GM23248 (cell line): ENCODE measurements at regions not wholly inside any gene's neighbourhood (a gene's known extent, or its start where the extent isn't known, plus 50 kb on each side); places are given as distances from the start of the nearest gene placed in this dataset.
"Not testable (repeated sequence)": the region's sequence is repeated elsewhere in the genome, so short reads cannot be mapped to it uniquely, and the experiment has no call there.

Source experiments
- DNase-seq: peaks from one replicate; pipeline ENCODE4 v3.0.0-alpha.2; 2015
- H2AFZ ChIP-seq: fragments of 200-600 bp; sonication (generic); 2 replicates; pipeline ENCODE4 v1.6.1; 2016; ENCODE audit warnings: antibody characterized with exemption
- H3F3A ChIP-seq: fragments of 200-600 bp; sonication (generic); 2 replicates; pipeline ENCODE4 v1.6.1; 2016; ENCODE audit warnings: mild to moderate bottlenecking, antibody characterized with exemption, mixed run types; ENCODE audit not compliant: insufficient read depth
- H3K27ac ChIP-seq: fragments of 200-600 bp; sonication (generic); 2 replicates; pipeline ENCODE4 v1.5.1; 2016; ENCODE audit warnings: mild to moderate bottlenecking
- H3K27me3 ChIP-seq: fragments of 200-600 bp; sonication (generic); replicated peaks from 2 replicates; pipeline ENCODE4 v1.6.1; 2016; ENCODE audit warnings: mild to moderate bottlenecking; ENCODE audit not compliant: insufficient read depth
- H3K36me3 ChIP-seq: fragments of 200-600 bp; sonication (generic); 2 replicates; pipeline ENCODE4 v1.6.1; 2016; ENCODE audit warnings: low read depth, mild to moderate bottlenecking
- H3K4me1 ChIP-seq: fragments of 200-600 bp; sonication (generic); 2 replicates; pipeline ENCODE4 v1.6.1; 2016; ENCODE audit warnings: mild to moderate bottlenecking; ENCODE audit not compliant: insufficient read depth
- H3K4me2 ChIP-seq: fragments of 200-600 bp; sonication (generic); one replicate; pipeline ENCODE4 v1.6.1; 2016; ENCODE audit warnings: mild to moderate bottlenecking; ENCODE audit not compliant: unreplicated experiment
- H3K4me3 ChIP-seq: fragments of 200-600 bp; sonication (generic); 2 replicates; pipeline ENCODE4 v1.5.1; 2016; ENCODE audit warnings: mild to moderate bottlenecking
- H3K79me2 ChIP-seq: fragments of 200-600 bp; sonication (generic); 2 replicates; pipeline ENCODE4 v1.6.1; 2016; ENCODE audit warnings: mild to moderate bottlenecking; ENCODE audit not compliant: insufficient read depth
- H3K9ac ChIP-seq: fragments of 200-600 bp; sonication (generic); 2 replicates; pipeline ENCODE4 v1.6.1; 2016; ENCODE audit warnings: mild to moderate bottlenecking
- H3K9me2 ChIP-seq: fragments of 200-600 bp; sonication (generic); 2 replicates; pipeline ENCODE4 v1.6.1; 2016; ENCODE audit warnings: mixed run types, mild to moderate bottlenecking, moderate library complexity; ENCODE audit not compliant: insufficient read depth
- H3K9me3 ChIP-seq: fragments of 200-600 bp; sonication (generic); one replicate; pipeline ENCODE4 v1.6.1; 2017; ENCODE audit warnings: low read depth
- H4K20me1 ChIP-seq: fragments of 200-600 bp; sonication (generic); 2 replicates; pipeline ENCODE4 v1.6.0; 2016; ENCODE audit not compliant: insufficient read depth
- EZH2 ChIP-seq: fragments of 200-600 bp; sonication (generic); IDR thresholded peaks from 2 replicates; pipeline ENCODE4 v1.6.1; 2018; ENCODE audit warnings: antibody characterized with exemption, mild to moderate bottlenecking; ENCODE audit not compliant: insufficient read depth, poor library complexity, severe bottlenecking
- EZH2phosphoT487 ChIP-seq: fragments of 200-600 bp; sonication (generic); IDR thresholded peaks from 2 replicates; pipeline ENCODE4 v1.6.1; 2018; ENCODE audit warnings: antibody characterized with exemption, moderate library complexity, mild to moderate bottlenecking, low read depth; ENCODE audit not compliant: insufficient read depth
- WGBS, 2 experiments: methylation state at CpG; one replicate each; pipeline ENCODE4 v1.1.6; 2015 to 2017; ENCODE audit warnings: low lambda C conversion rate in 2 of 2, low coverage in 1 of 2; ENCODE audit errors: missing lambda C conversion rate in 2 of 2; 5-methylcytosine and 5-hydroxymethylcytosine counted together
- in situ Hi-C: fragments of 300-500 bp; cut with MboI; formaldehyde crosslinking; loops from 2 replicates; pipeline ENCODE4 v1.15.0; 2020

DNA sequence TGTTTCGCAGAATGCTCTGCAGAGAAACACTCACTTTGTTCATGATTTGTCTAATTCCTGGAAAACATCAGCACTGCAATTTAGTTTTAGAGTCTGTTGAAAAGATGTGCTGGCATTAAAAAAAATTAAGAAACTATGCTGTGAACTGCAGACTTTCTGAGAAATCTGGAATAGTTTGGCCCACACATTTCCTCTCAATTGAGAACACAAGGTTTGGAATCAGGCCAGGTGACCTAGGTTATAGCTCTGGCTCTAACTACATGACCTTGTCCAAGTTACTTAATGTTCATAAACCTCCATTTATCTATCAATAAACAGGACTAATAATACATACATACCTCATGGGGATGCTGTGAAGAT is 61.4 kb upstream of the ENPEP start:
- Histone ChIP-seq H3K4me2 (no peak overlapping the region), H3K27ac (no peak overlapping the region), H4K20me1 (no peaks in the 10 kb centered on the region), H3K36me3 (no peaks in the 10 kb centered on the region), H3K9me2 (no peaks in the 10 kb centered on the region), H3K4me3 (no peak overlapping the region), H3F3A (no peaks in the 10 kb centered on the region), H3K27me3 (no peaks in the 10 kb centered on the region), H2AFZ (no peak overlapping the region), H3K9me3 (no peaks in the 10 kb centered on the region), H3K4me1 (no peaks in the 10 kb centered on the region), H3K79me2 (no peaks in the 10 kb centered on the region), H3K9ac (no peak overlapping the region)
- TF ChIP-seq EZH2, result no peak
- no peak for TF ChIP-seq EZH2phosphoT487
- no peak for DNase-seq
- in situ Hi-C loops, result no loop called here
- 12 to 16% methylated on average over 1 of the region's 1 CpG for WGBS, 2 experiments

DNA sequence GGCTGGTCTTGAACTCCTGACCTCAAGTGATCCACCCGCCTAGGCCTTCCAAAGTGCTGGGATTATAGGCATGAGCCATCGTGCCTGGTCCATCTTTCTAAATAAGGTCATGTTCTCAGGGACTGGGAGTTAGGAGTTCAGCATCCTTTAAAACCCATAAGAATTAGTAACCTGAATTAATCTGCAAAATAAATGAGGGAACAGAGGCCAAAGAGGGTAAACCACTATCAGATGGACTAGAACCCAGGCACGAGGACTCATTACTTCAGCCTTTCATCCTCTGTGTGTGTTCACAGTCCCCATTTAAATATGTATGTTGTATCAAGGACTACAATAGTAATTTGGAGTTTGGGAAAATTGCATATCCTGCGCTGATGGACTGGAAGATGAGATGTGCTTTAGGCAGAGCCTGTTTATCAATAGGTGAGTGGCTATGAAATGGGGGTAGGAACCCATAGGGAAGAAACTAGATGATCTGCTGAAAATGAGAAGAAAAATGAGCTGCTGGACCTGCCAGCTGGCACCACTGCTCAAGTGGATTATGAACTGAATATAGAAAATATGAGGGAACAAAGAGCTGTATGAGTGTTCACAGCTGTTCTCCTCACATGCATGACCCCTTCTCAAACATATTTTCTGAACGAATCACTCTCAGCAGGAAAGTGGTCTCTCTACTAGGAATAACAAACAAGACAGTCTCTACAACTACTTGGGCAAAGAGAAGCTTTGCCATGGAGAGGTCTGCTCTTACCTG is 62.0 kb upstream of the ENPEP start:
- H3K79me2 ChIP-seq, H3K9ac ChIP-seq, H3K4me3 ChIP-seq, H3K27ac ChIP-seq, H3K27me3 ChIP-seq, H2AFZ ChIP-seq, H4K20me1 ChIP-seq, H3K4me2 ChIP-seq, H3K9me2 ChIP-seq, H3K9me3 ChIP-seq, in situ Hi-C loops, H3F3A ChIP-seq, H3K36me3 ChIP-seq, DNase-seq, H3K4me1 ChIP-seq: not testable (repeated sequence)
- WGBS, 2 experiments, result 33 to 34% methylated on average over 5 of the region's 5 CpGs

DNA sequence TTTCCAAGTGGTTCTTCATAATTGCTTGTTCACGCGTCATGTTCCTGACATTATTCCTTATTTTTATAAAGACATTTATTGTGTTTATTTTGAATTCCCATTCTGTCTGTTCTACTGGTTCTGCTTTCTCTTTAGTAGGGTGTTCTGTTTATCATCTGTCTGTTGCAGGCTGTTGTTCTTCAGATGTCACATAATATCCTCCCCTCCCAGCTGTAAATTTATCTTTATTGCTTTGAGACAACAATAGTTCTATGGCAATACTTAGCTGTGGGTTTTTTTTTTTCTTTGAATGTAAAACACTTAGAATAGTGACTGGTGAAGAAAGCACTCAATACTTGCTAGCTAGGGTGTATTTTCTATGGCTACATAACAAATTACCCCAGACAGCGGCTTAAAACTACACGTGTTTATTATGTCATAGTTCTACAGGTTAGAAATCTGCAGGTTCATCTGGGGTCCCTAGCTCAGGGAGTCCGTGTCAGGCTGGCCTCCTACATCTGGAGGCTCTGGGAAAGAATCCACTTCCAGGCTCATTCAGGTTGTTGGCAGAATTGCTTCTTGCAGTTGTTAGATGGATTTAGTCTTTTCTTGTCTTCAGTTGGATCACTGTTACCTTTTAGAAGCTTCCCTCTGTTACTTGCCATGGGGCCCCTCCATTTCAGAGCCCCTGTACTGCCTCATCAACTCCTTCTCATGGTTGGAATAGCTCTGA is 63.4 kb upstream of the ENPEP start:
- H3K27me3 ChIP-seq, result no peaks in the 10 kb centered on the region
- in situ Hi-C loops, result no loop called here
- 51 to 67% methylated on average over 5 of the region's 5 CpGs for WGBS, 2 experiments
- no peaks in the 10 kb centered on the region for H3K79me2 ChIP-seq
- H3K9me3 ChIP-seq, result no peaks in the 10 kb centered on the region
- no peaks in the 10 kb centered on the region for H3F3A ChIP-seq
- H3K36me3 ChIP-seq, result no peaks in the 10 kb centered on the region
- H3K9me2 ChIP-seq, result no peaks in the 10 kb centered on the region
- no peak overlapping the region for H3K9ac ChIP-seq
- H2AFZ ChIP-seq, result no peak overlapping the region
- no peak overlapping the region for H3K4me2 ChIP-seq
- no peak overlapping the region for H3K27ac ChIP-seq
- H3K4me1 ChIP-seq, result no peaks in the 10 kb centered on the region
- H3K4me3 ChIP-seq, result no peak overlapping the region
- no peaks in the 10 kb centered on the region for H4K20me1 ChIP-seq
- no peak for DNase-seq
- no peak for TF ChIP-seq EZH2
- no peak for TF ChIP-seq EZH2phosphoT487

DNA sequence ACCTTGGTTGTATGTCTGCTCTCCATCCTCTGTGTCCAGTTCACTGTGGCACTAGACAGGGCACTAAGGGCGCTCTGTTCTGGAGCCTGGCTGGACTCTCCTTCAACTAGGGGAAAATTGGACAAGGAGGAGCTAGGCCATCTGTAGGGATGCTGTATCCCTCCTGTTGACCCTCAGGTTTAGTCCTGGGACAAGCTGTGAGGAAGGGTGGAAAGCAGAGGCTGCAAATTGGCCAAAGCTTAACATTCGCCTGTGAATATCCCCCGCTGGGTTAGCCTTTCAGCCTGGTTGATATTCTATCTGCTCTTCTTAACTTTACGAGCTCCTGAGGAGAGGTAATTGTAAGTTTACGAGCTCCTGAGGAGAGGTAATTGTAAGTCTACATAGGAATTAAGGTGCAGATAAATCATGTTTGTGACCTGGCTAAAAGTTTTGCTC is 64.4 kb upstream of the ENPEP start:
- Histone ChIP-seq H3K9me3 (no peaks in the 10 kb centered on the region), H4K20me1 (no peaks in the 10 kb centered on the region), H3K4me1 (no peaks in the 10 kb centered on the region), H2AFZ (no peak overlapping the region), H3K79me2 (no peaks in the 10 kb centered on the region), H3K36me3 (no peaks in the 10 kb centered on the region), H3K27ac (no peak overlapping the region), H3K27me3 (no peaks in the 10 kb centered on the region), H3K9ac (no peak overlapping the region), H3K9me2 (no peaks in the 10 kb centered on the region), H3F3A (no peaks in the 10 kb centered on the region), H3K4me2 (no peak overlapping the region), H3K4me3 (no peak overlapping the region)
- in situ Hi-C loops, result no loop called here
- TF ChIP-seq EZH2, result no peak
- DNase-seq, result no peak
- 56 to 57% methylated on average over 5 of the region's 5 CpGs for WGBS, 2 experiments

DNA sequence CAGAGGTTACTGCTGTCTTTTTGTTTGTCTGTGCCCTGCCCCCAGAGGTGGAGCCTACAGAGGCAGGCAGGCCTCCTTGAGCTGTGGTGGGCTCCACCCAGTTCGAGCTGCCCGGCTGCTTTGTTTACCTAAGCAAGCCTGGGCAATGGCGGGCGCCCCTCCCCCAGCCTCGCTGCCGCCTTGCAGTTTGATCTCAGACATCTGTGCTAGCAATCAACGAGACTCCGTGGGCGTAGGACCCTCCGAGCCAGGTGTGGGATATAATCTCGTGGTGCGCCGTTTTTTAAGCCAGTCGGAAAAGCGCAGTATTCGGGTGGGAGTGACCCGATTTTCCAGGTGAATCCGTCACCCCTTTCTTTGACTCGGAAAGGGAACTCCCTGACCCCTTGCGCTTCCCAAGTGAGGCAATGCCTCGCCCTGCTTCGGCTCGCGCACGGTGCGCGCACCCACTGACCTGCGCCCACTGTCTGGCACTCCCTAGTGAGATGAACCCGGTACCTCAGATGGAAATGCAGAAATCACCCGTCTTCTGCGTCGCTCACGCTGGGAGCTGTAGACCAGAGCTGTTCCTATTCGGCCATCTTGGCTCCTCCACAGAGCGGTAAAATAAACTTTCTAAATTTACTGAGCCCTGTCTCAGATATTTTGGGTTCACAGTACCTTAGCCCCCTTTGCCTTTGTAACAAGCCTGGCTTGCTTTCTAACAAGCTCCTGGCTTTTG is 64.9 kb upstream of the ENPEP start:
- DNase-seq, H3K4me3 ChIP-seq, H3K79me2 ChIP-seq, H3K27me3 ChIP-seq, H3K9ac ChIP-seq, H3K27ac ChIP-seq, H3K9me3 ChIP-seq, H3K4me1 ChIP-seq, H3K36me3 ChIP-seq, H3F3A ChIP-seq, H3K9me2 ChIP-seq, H2AFZ ChIP-seq, H3K4me2 ChIP-seq, in situ Hi-C loops, H4K20me1 ChIP-seq: not testable (repeated sequence)
- 63 to 70% methylated on average over 21 to 25 of the region's 35 CpGs for WGBS, 2 experiments
